Stimulated activated CD8-positive, alpha-beta memory T cell treated with anti-CD3 and anti-CD28 coated beads, Interleukin-7, amount 100 ng/mL, for 48 hours (primary cell): ENCODE measurements at regions not wholly inside any gene's neighbourhood (a gene's known extent, or its start where the extent isn't known, plus 50 kb on each side); places are given as distances from the start of the nearest gene placed in this dataset.

ENCODE experiments used
- DNase-seq, 2 donors: peaks; one replicate each; pipeline ENCODE4 v3.0.0-alpha.2; 2020; ENCODE audit warnings: low read depth in 1 of 2; ENCODE audit errors: extremely low read depth in 1 of 2

DNA sequence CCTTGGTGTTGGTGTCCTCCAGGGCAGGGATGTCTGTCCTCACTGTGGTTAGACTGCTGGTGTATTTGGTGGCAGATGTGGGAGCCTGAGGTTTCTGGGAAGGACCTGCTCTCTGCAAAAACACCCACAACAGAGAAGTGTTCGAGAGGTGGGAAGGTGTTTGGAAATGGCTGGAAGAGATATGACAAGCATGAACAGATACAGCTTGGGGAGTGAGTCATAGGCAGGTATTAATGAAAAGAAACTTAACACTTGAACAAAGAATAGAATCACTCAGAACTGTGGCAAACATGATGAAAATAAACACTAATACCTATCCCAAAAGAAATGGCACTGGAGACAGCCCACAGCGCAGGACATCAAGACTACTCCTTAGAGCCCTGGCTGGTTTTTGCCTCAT lies 192.4 kb upstream of the RORA start:
- no peak for DNase-seq

DNA sequence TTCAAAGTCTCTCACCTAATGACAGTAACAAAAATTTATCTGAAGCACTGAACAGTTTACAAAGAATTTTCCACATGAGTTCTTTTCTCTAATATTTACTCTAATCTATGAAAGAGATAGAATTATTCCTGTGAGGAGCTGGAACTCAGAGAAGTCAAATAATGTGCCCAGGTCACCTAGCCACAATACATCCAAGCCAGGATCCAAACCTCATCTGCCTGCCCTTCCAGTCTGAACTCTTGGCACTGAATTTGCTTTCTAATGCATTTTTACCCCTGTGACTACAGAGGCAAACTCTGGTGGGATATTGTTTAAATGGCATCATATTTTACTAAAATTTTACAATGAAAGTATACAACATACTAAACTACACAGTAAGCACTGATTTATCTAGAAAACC lies 191.4 kb upstream of the RORA start:
- DNase-seq = no peak

DNA sequence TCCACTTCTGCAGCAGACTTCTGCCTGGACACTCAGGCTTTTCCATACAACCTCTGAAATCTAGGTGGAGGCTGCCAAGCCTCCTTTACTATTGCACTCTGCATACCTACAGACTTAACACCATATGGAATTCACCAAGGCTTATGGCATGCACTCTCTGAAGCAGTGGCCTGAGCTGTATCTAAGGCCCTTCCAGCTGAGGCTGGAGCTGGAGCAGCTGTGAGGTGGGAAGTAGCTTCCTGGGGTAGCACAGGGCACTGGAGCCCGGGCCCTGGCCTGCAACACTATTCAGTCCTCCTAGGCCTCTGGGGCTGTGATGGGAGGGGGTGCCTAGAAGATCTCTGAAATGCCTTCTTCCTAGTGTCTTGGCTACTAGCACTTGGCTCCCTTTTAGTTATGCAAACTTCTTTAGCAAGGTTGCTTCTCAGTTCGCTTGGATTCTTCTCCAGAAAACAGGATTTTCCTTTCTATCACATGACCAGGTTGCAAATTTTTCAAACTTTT lies 186.6 kb upstream of the RORA start:
- no peak for DNase-seq

DNA sequence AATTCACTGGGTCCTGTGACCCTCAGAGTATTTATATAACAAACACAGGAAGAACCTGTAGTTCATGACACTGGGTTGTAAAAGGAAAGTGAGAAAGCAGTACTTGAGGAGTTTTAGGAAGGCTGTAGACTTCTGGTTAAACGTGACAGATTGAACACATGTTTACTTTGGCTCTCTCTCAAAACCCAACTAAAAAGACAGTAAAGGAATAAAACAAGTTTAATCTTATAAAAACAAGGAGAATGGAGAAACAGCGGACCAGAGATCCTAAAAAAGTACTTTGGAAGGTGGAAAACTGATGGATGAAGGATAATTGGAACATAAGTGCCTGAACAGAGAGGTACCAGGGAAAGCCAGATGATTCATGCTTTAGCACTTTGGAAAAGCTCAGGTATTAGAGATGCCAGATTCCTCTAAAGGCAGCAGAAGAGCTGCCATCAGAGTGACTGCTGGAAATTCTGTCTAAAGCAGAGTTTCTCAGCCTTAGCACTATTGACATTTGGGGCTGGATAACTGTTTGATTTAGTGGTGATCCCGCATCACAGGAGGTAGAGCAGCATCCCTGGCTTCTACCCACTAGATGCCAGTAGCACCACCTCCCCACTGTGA lies 182.9 kb upstream of the RORA start:
- no peak for DNase-seq

DNA sequence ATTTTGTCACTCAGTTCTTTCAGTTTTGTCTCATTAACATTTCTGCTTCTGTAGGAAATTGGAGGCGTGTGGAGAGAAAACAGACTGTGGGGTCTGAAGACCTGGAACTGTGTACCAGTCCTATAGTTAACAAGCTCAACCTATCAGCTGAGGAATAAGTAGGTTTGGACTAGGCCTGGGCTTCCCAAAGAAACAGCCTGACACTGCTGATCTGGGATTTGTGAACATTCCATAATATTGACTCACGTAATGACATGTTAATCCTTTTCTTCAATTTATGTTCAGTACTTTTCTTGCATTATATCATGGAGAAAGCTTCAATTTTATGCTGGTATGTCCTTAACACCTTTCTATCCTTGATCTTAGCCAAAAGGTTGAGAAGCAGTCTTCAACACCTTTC lies 181.6 kb upstream of the RORA start:
- DNase-seq = no peak

DNA sequence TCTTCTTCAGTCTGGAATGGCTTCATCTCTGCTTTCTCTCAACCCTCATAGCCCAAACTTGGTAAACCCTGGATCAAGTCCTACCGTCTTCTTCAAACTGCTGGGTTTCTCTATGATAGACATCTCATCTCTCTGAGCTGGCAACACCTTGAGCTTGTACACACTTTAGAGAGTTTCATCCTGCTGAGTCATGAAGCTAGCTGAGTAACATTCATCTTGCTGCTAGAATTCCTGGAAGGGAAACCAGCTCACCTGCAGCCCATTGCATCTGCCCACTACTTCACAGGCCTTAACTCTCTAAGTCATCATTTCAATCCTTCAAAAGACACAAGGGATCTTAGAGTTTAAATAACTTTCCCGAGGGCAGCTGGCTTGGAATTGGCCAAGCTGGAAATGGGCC lies 175.5 kb upstream of the RORA start:
- no peak for DNase-seq

DNA sequence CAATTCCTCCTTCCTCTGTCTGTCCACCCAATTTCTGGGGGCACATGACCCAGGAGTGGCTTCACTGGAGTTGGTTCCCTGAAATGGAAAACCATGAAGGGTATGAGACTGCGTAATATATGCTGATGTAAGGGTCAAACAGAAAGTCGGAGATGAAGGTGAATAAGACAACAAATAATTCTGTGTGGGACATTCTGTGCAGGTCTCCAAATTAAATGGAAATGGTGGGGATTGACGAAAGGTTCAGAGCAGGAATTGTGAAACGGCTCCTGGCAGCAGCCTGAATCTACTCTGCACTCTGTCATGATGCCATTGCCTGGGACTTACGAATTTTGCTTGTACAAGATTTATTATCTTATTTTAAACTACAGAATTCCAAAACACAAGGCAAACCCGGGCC lies 174.8 kb upstream of the RORA start:
- no peak for DNase-seq

DNA sequence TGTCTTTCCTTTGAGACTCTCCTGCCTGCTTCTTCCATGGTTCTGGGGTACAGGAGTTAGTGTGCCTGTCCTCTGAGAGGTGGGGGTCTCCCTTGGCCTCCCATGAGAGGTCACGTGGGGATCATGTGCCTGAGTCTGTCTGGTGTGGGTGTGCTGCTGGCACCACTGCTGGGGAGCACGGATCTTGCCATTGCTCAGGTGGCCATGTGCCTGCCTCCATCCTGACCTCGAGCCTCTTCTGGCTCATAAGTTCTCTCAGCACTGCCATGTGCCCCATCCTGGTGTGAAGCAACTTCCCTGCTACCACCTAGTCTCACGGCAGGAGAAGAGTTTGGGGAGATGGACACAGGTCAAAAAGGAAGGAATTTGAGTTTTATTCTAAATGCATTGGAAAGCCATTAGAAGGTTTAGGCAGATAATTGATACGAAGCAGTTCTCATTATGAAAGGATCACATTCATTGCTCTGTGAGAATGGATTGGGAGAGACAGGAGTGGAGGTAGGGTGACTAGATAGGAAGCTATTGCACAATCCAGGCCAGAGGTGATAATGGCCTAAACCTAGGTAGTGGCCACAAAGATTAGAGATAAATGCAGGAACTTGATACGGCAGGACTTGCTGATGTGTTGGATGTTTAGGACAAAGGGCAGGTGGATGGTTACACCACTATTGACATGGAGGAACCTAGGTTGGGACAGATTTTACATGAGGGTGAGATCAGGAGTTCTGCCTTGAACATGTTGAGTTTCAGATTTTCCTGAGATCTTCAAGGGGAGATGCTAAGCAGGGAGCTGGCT lies 173.0 kb upstream of the RORA start:
- DNase-seq = no peak

DNA sequence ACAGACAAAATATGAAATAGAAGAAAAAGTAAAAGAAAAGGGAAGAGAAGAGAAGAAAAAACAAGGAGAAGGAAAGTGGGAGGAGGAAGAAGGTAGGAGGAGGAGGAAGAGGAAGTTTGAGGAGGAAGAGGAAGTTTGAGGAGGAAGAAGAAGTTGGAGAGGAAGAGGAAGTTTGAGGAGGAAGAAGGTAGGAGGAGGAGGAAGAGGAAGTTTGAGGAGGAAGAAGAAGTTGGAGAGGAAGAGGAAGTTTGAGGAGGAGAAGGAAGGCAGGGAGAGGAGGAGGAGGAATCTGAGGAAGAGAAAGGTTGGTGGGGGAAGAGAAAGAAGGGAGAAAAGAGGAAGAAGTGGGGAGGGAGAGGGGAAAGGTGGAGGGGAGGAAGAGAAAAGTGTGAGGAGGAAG lies 169.2 kb upstream of the RORA start:
- no peak for DNase-seq

DNA sequence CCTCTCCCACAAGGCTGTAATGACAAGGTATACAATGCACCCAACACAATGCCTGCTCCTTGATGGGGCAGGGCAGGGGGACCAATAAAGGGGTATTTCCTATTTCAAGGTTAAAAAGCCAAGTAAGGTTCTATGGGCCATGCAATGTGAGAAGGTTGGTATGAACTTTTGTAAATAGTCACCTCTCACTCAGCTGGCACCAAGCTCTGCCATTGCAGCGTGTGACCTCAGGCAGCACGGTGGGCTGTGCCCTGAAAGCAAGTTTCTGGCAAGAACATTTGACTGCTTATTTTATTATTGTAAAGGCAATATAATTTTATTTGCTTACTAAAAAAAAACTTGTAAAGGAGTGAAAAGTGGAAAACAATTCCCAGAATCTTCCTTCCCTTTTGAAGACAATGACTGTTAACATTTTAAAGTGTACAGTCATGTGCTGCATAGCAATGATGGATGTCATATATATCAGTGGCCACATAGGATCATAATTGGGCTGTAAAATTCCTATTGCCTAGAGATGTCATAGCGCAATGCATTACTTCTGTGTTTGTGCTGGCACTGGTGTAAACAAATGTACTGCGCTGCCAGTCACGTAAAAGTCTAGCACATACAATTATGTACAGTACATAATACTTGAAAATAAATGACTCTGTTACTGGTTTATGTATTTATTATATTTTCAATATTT lies 167.3 kb upstream of the RORA start:
- no peak for DNase-seq

DNA sequence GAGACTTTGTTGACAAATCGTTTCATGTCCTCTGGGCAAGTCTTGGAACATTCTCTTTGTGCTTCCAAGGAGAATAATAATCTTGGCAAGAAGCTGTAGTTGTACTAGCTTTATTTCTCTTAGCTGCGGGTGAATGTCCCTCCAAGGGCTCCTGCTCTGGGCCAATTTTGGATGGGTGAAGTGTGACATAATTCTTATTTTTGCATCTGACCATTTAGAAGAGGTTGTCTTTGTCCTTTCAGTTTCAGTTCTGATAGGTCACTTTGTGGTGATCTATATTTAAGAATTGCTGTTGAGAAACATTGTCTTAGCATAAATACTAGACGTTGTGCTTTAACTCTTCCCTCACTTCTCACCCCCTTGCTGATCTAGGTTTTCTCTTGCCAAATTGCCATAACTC lies 164.8 kb upstream of the RORA start:
- no peak for DNase-seq

DNA sequence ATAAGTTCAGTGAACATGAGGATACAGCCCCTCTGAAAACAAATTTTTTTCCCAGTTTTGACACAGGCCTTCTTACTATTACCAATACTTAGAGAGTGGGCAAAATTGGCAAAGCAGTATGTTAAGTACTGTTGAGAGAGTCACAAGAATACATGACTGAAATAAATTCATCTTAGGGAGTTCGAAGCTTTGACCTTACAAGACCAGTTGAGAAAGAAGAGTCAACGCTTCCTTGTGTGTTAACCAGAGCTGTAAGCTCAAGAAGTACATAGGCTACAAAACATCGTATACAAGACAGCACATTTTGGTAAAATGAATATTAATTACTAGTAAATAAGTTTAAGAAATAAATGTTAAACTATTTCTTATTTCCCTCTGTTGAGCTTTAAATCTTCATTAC lies 164.4 kb upstream of the RORA start:
- no peak for DNase-seq

DNA sequence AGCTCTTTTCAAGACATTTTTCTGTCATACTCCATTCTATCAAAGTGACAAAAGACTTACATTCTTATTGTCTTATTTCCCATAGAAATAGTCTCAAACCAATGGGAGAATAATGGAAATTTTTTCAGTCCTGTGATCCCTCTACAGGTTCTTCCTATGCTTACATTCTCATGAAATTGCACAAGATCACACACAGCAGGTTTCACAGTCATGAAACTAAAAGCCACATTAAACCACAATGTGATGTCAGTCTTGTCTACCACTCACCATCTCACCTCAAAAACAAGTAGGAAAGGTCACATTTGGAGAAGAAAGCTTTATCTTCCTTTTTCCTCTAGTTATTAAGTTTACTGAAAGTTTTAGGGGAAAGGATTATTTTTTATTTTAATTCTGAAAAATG lies 161.0 kb upstream of the RORA start:
- no peak for DNase-seq

DNA sequence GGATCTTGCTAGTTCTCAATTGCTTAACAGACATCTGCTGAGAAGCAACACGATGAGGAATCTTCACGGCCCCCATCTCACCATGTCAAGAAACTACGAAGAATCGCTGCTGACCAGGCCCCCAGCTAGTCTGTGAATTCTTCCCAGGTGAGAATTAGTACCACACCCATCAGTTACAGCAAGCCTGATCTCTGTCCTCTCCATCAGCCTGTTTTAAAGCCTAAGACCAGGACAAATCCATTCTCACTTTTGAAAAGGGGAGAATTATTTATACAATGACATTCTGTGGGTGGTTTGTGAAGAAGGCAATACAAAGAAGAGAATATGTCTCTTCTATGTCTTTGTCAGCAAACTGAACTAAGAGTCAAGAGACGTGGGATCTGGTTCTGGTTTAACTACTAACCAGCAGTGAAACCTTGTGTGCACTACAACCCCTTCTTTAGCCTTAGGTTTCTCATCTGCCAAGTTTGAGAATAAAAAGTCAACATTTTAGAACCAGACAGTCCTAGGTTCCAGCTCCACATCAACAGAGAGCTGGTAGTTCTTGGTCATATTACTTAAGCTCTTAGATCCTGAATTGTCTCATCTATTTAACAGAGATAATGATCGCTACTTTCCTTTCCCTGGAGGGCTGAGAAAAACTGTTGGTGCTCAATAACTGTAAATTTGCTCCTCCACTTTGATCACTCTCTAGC lies 160.4 kb upstream of the RORA start:
- no peak for DNase-seq

DNA sequence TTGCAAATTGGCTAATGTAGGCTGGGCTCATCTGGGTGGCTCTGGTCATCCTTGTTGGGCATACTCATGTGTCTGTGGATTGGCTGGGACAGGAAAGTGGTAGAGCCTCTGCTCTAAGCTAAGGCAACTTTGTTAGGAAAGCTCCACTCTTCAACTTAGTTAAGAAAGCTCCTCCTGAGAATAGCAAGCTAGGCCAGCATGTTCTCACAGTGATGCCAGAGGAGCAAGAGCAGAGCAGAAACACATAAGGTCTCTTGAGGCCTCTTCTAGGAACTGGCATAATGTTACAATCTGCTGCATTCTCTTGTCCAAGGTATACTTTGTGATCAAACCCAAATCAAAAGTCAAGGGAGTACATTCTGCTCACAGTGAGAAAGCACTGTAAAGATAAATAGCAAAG lies 158.6 kb upstream of the RORA start:
- no peak for DNase-seq

DNA sequence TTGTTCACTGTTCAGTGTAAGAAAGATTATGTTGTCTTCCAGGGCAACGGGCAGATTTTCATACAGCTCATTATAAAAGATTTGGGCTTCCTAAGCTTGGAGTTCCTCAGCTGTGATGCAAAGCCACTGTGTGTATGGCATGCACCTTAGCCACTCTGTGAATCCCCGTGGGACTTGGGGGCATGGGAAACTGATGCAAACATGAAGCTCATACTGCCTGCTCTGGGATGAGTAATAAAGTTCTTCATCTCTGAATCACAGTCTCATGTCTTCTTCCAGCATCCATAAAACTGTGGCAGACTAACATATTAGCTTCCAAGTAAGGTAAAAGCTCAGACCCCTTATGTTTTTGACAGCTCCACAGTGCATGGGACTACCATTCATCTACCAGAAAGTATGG lies 154.3 kb upstream of the RORA start:
- no peak for DNase-seq

DNA sequence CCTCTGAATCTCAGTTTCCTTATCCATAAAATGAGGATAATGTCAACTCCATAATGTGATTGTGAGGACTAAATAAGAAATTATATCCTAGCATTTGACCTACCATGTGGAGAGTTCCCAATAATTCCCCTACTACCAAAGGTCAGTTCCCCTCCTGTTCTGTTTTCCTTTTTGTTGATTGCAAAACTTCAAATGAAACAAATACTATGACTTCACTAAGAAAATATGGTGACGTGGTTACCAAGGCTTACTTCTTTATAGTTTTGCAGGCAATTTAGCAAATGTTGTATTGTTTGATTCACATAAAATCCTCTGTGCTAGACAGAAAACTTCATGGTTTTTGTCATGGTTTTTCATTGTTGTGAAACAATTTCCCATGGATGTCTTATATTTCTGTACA lies 153.8 kb upstream of the RORA start:
- DNase-seq = no peak

DNA sequence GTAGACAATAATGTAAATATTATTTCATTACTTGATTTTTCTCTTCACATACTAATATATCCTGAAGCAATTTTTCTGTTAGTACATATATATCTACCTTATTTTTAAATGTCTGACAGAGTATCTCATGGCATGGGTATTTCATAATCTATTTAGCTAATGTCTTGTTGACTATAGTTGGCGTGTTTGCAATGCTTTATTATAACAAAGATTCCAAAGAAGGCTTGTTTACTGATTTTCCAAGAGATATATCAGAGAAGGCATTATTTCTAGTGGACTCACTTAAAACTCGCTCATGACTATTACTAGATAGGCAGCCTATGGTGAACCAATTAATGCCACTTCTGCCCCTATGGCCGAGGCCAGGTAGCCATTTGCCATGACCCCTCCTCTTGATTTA lies 152.4 kb upstream of the RORA start:
- DNase-seq = no peak

DNA sequence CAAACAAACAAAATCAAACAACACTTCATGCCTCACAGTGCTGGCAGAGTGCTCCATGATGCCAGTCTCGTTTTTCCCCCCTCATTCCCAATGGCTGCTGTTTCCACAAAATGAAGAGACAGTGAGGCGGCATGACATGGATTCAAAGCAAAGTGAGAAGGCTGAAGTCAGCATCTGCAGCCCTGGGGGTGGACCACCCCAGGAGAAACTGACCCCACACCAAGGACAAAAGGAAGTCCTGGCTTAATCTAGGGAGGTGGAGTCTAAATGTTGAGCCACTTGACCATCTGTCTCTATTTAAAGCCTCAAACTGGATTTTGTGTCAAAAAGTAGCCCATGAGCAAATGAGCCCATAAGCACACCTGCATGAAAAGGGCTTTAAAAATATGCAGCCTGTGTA lies 151.2 kb upstream of the RORA start:
- DNase-seq = no peak

DNA sequence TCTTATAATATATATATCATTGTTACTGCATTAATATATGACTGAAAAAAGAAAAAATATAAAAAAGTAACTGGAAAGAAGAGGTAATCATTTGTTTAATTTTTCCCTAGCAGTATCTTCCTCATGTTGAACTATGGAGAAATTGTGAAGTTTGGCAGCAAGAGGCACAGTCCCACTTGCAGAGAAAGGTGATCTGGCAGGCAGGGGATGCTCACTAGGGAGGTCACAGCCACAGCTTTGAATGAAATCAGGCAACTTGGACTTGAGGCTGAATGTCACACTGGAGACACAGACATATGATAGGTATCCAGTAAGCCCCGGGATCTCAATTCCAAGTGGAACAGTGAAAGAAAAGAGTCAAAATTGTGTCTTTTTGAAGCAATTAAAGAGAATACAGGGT lies 149.9 kb upstream of the RORA start:
- DNase-seq = no peak

DNA sequence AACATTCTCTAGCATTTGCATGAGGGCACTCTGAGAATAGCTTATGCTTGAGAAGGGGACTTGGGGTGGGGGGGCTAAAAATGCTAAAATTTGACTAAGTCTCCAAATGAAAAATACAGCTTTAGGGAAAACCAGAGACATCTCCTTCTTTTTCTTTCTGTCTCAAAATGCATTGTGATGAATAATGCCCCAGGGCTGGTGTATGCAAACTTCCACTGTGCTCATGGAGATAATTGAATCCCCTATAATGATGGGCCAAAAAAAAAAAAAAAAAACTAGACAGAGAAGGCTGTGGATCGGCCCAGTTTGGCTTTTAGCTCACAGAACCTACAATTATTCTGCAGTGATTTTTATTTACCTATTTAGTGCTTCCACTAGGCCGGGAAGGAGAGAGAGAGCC lies 147.9 kb upstream of the RORA start:
- DNase-seq = no peak

DNA sequence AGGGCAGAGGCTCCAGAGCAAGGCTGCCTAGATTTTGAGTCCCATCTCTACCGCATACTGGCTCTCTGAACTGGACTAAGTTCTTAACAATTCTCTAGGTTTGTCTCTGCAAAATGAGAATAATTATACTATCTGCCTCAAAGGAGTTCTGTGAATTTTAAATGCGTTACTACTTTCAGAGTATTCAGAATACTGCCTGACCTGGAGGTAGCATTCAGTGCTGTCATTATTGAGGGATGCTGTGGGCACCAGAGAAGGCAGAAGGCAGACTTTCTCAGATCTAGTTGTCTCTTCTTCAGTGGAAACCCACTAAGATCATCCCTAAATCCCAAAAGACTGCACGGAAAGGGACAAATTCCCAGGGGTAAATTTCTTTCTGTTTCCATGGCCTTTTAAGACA lies 147.4 kb upstream of the RORA start:
- no peak for DNase-seq
